CD4-positive, CD25-positive, alpha-beta regulatory T cell (primary cell): ENCODE measurements at regions not wholly inside any gene's neighbourhood (a gene's known extent, or its start where the extent isn't known, plus 50 kb on each side); places are given as distances from the start of the nearest gene placed in this dataset.

Source experiments
- ATAC-seq, 2 donors: fragments of 150-1000 bp; cut with Tn5 transposase; one replicate each; pipeline ENCODE4 v1.10.0; 2021; ENCODE audit warnings: low read depth in 2 of 2, moderate number of reproducible peaks in 2 of 2, moderate library complexity in 1 of 2
- DNase-seq, 3 donors: peaks; one replicate each; pipeline versions ENCODE4 v3.0.0 to v3.0.0-alpha.2; 2012 to 2022; ENCODE audit warnings: mixed read lengths in 1 of 3
- H3K27ac ChIP-seq: one replicate; pipeline ENCODE4 v1.7.0; 2013; ENCODE audit warnings: mild to moderate bottlenecking, low read length; ENCODE audit not compliant: insufficient read depth, poor library complexity, severe bottlenecking
- H3K27me3 ChIP-seq: one replicate; pipeline ENCODE4 v1.7.0; 2013; ENCODE audit warnings: low read length; ENCODE audit not compliant: control insufficient read depth, insufficient read depth
- H3K36me3 ChIP-seq: one replicate; pipeline ENCODE4 v1.7.0; 2013; ENCODE audit warnings: mild to moderate bottlenecking, low read length, moderate library complexity; ENCODE audit not compliant: control insufficient read depth, insufficient read depth
- H3K4me1 ChIP-seq: 2 replicates; pipeline ENCODE4 v1.7.0; 2013; ENCODE audit warnings: mild to moderate bottlenecking, low read length; ENCODE audit not compliant: insufficient read depth, control insufficient read depth, poor library complexity, severe bottlenecking
- H3K4me3 ChIP-seq: one replicate; pipeline ENCODE4 v1.7.0; 2013; ENCODE audit warnings: low read depth, mild to moderate bottlenecking, low read length, moderate library complexity
- H3K9me3 ChIP-seq, 2 experiments: 1 replicate in 1 of 2; 2 replicates in 1 of 2; pipeline ENCODE4 v1.7.0; 2013; ENCODE audit warnings: low read length in 2 of 2, mild to moderate bottlenecking in 1 of 2, moderate library complexity in 1 of 2; ENCODE audit not compliant: control insufficient read depth in 2 of 2
- H3K27ac Mint-ChIP-seq, 3 donors: one replicate each; pipeline ENCODE4 v1.8.0; 2020 to 2022; ENCODE audit warnings: mild to moderate bottlenecking in 3 of 3, mixed read lengths in 3 of 3, moderate library complexity in 2 of 3
- H3K27me3 Mint-ChIP-seq: one replicate; pipeline ENCODE4 v1.8.0; 2022; ENCODE audit warnings: mild to moderate bottlenecking, mixed read lengths
- H3K36me3 Mint-ChIP-seq: one replicate; pipeline ENCODE4 v1.8.0; 2020; ENCODE audit warnings: mixed read lengths
- H3K4me1 Mint-ChIP-seq, 4 donors: one replicate each; pipeline ENCODE4 v1.8.0; 2020 to 2022; ENCODE audit warnings: mixed read lengths in 4 of 4, mild to moderate bottlenecking in 1 of 4
- H3K4me3 Mint-ChIP-seq, 4 donors: one replicate each; pipeline ENCODE4 v1.8.0; 2020 to 2022; ENCODE audit warnings: mild to moderate bottlenecking in 4 of 4, mixed read lengths in 4 of 4, moderate library complexity in 3 of 4
- H3K9me3 Mint-ChIP-seq, 7 donors: one replicate each; pipeline ENCODE4 v1.8.0; 2020 to 2022; ENCODE audit warnings: mixed read lengths in 7 of 7, mild to moderate bottlenecking in 3 of 7, moderate library complexity in 2 of 7

GRCh38 chr6:69623357-69623756, 173.5 kb downstream of the LMBRD1 start:
- Histone ChIP-seq H3K27me3 (no peaks in the 10 kb centered on the region), H3K4me1 (no peaks in the 10 kb centered on the region), H3K36me3 (no peaks in the 10 kb centered on the region), H3K27ac (no peak overlapping the region), H3K4me3 (no peak overlapping the region), H3K9me3 (no peaks in the 10 kb centered on the region)
- ATAC-seq (no peak), DNase-seq (no peak)
- H3K9me3 Mint-ChIP-seq, result peaks cover 0 to 3% (median 0%) of the 10 kb centered on the region in 7 donors
- H3K4me1 Mint-ChIP-seq, result no peaks in the 10 kb centered on the region
- no peaks in the 10 kb centered on the region for H3K36me3 Mint-ChIP-seq
- no peak overlapping the region for H3K27ac Mint-ChIP-seq
- peaks cover 8% of the 10 kb centered on the region for H3K27me3 Mint-ChIP-seq
- H3K4me3 Mint-ChIP-seq, result no peak overlapping the region

- Mint-ChIP-seq H3K9me3 (peaks cover 0 to 3% (median 0%) of the 10 kb centered on the region in 7 donors), H3K36me3 (no peaks in the 10 kb centered on the region), H3K4me3 (no peak overlapping the region), H3K4me1 (no peaks in the 10 kb centered on the region), H3K27ac (no peak overlapping the region), H3K27me3 (peaks cover 8% of the 10 kb centered on the region)
- no peak overlapping the region for H3K27ac ChIP-seq
- ATAC-seq, result no peak
- H3K27me3 ChIP-seq, result no peaks in the 10 kb centered on the region
- H3K9me3 ChIP-seq, result no peaks in the 10 kb centered on the region
- no peak for DNase-seq
- no peak overlapping the region for H3K4me3 ChIP-seq
- H3K36me3 ChIP-seq, result no peaks in the 10 kb centered on the region
- H3K4me1 ChIP-seq, result no peaks in the 10 kb centered on the region
These were observed 173.9 kb downstream of the LMBRD1 start for GRCh38 chr6:69622924-69623323.

GRCh38 chr6:69622230-69622629, 174.6 kb downstream of the LMBRD1 start:
- no peak overlapping the region for H3K4me3 ChIP-seq
- Mint-ChIP-seq H3K4me1 (no peaks in the 10 kb centered on the region), H3K36me3 (no peaks in the 10 kb centered on the region), H3K27me3 (peaks cover 8% of the 10 kb centered on the region), H3K27ac (no peak overlapping the region), H3K9me3 (peaks cover 0 to 3% (median 0%) of the 10 kb centered on the region in 7 donors), H3K4me3 (no peak overlapping the region)
- H3K27ac ChIP-seq, result no peak overlapping the region
- H3K9me3 ChIP-seq, result no peaks in the 10 kb centered on the region
- H3K27me3 ChIP-seq, result no peaks in the 10 kb centered on the region
- ATAC-seq, result no peak
- no peak for DNase-seq
- H3K4me1 ChIP-seq, result no peaks in the 10 kb centered on the region
- no peaks in the 10 kb centered on the region for H3K36me3 ChIP-seq

GRCh38 chr6:69617163-69617562, 179.6 kb downstream of the LMBRD1 start:
- no peaks in the 10 kb centered on the region for H3K27me3 ChIP-seq
- DNase-seq, result no peak
- Mint-ChIP-seq H3K4me3 (no peak overlapping the region), H3K27me3 (peaks cover 15% of the 10 kb centered on the region), H3K27ac (no peak overlapping the region), H3K36me3 (no peaks in the 10 kb centered on the region), H3K9me3 (peaks cover 0 to 4% (median 0%) of the 10 kb centered on the region in 7 donors), H3K4me1 (no peaks in the 10 kb centered on the region)
- no peaks in the 10 kb centered on the region for H3K4me1 ChIP-seq
- H3K9me3 ChIP-seq, result no peaks in the 10 kb centered on the region
- no peak for ATAC-seq
- no peak overlapping the region for H3K27ac ChIP-seq
- no peaks in the 10 kb centered on the region for H3K36me3 ChIP-seq
- H3K4me3 ChIP-seq, result no peak overlapping the region

- Histone ChIP-seq H3K36me3 (no peaks in the 10 kb centered on the region), H3K4me3 (no peak overlapping the region), H3K4me1 (no peaks in the 10 kb centered on the region), H3K27ac (no peak overlapping the region), H3K9me3 (no peaks in the 10 kb centered on the region), H3K27me3 (no peaks in the 10 kb centered on the region)
- DNase-seq, result no peak
- no peak for ATAC-seq
- Mint-ChIP-seq H3K9me3 (peaks cover 0 to 4% (median 0%) of the 10 kb centered on the region in 7 donors), H3K27me3 (peaks cover 11% of the 10 kb centered on the region), H3K36me3 (no peaks in the 10 kb centered on the region), H3K4me1 (peaks cover 0 to 2% (median 0%) of the 10 kb centered on the region in 4 donors), H3K4me3 (no peak overlapping the region), H3K27ac (no peak overlapping the region)
These were observed 186.9 kb downstream of the LMBRD1 start for GRCh38 chr6:69609836-69610472.

GRCh38 chr6:69601132-69601531, 195.7 kb downstream of the LMBRD1 start:
- Histone ChIP-seq H3K9me3 (no peaks in the 10 kb centered on the region), H3K4me3 (no peak overlapping the region), H3K36me3 (no peaks in the 10 kb centered on the region), H3K27me3 (no peaks in the 10 kb centered on the region), H3K27ac (no peak overlapping the region), H3K4me1 (no peaks in the 10 kb centered on the region)
- no peak overlapping the region for H3K27ac Mint-ChIP-seq
- no peak for DNase-seq
- peaks cover 0 to 1% (median 0%) of the 10 kb centered on the region in 7 donors for H3K9me3 Mint-ChIP-seq
- no peak overlapping the region for H3K4me3 Mint-ChIP-seq
- no peak for ATAC-seq
- H3K27me3 Mint-ChIP-seq, result peaks cover 8% of the 10 kb centered on the region
- H3K4me1 Mint-ChIP-seq, result no peaks in the 10 kb centered on the region
- no peaks in the 10 kb centered on the region for H3K36me3 Mint-ChIP-seq

- ATAC-seq, result no peak
- H3K27ac ChIP-seq, result no peak overlapping the region
These were observed 202.4 kb downstream of the LMBRD1 start for GRCh38 chr6:69594405-69594804.

GRCh38 chr6:69593706-69594105, 203.1 kb downstream of the LMBRD1 start:
- Mint-ChIP-seq H3K4me1 (no peaks in the 10 kb centered on the region), H3K27me3 (peaks cover 4% of the 10 kb centered on the region), H3K36me3 (no peaks in the 10 kb centered on the region), H3K4me3 (no peak overlapping the region), H3K27ac (no peak overlapping the region), H3K9me3 (peaks cover 0 to 1% (median 0%) of the 10 kb centered on the region in 7 donors)
- H3K27me3 ChIP-seq, result no peaks in the 10 kb centered on the region
- no peak overlapping the region for H3K27ac ChIP-seq
- no peaks in the 10 kb centered on the region for H3K9me3 ChIP-seq
- DNase-seq (no peak), ATAC-seq (no peak)
- no peaks in the 10 kb centered on the region for H3K36me3 ChIP-seq
- H3K4me1 ChIP-seq, result no peaks in the 10 kb centered on the region
- H3K4me3 ChIP-seq, result no peak overlapping the region

More at GRCh38 chr6:69594405-69594804, 202.4 kb downstream of the LMBRD1 start:
- H3K27me3 Mint-ChIP-seq, result peaks cover 8% of the 10 kb centered on the region
- H3K4me1 Mint-ChIP-seq, result no peaks in the 10 kb centered on the region
- Histone ChIP-seq H3K4me1 (no peaks in the 10 kb centered on the region), H3K27me3 (no peaks in the 10 kb centered on the region), H3K9me3 (no peaks in the 10 kb centered on the region), H3K4me3 (no peak overlapping the region), H3K36me3 (no peaks in the 10 kb centered on the region)
- H3K4me3 Mint-ChIP-seq, result no peak overlapping the region
- no peak for DNase-seq
- peaks cover 0 to 1% (median 0%) of the 10 kb centered on the region in 7 donors for H3K9me3 Mint-ChIP-seq
- H3K27ac Mint-ChIP-seq, result no peak overlapping the region
- no peaks in the 10 kb centered on the region for H3K36me3 Mint-ChIP-seq
